H9 (cell line): ENCODE measurements at regions not wholly inside any gene's neighbourhood (a gene's known extent, or its start where the extent isn't known, plus 50 kb on each side); places are given as distances from the start of the nearest gene placed in this dataset.
A peak's percentile ranks its signal among the peaks of the same experiment; 100 is the strongest.

ENCODE experiments used
- DNase-seq: peaks from one replicate; pipeline ENCODE4 v3.0.0-alpha.2; 2017
- H2AFZ ChIP-seq: one replicate; pipeline ENCODE4 v1.6.1; 2013; ENCODE audit warnings: mild to moderate bottlenecking, low read length, control low read depth, moderate library complexity
- H2AK5ac ChIP-seq: 2 replicates; pipeline ENCODE4 v1.6.1; 2013; ENCODE audit warnings: low read length, control low read depth, mixed read lengths; ENCODE audit not compliant: insufficient read length
- H2BK120ac ChIP-seq: one replicate; pipeline ENCODE4 v1.6.1; 2013; ENCODE audit warnings: low read depth, mild to moderate bottlenecking, low read length, control low read depth, inconsistent platforms; ENCODE audit not compliant: poor library complexity, severe bottlenecking
- H2BK12ac ChIP-seq: 2 replicates; pipeline ENCODE4 v1.6.1; 2013; ENCODE audit warnings: low read length, control low read depth, mixed read lengths, low read depth; ENCODE audit not compliant: insufficient read length
- H2BK15ac ChIP-seq: 2 replicates; pipeline ENCODE4 v1.6.1; 2013; ENCODE audit warnings: low read depth, low read length, control low read depth
- H2BK20ac ChIP-seq: one replicate; pipeline ENCODE4 v1.6.1; 2013; ENCODE audit warnings: low read depth, mild to moderate bottlenecking, low read length, control low read depth, inconsistent platforms; ENCODE audit not compliant: poor library complexity, severe bottlenecking
- H2BK5ac ChIP-seq: 2 replicates; pipeline ENCODE4 v1.6.1; 2013; ENCODE audit warnings: low read length, control low read depth, mixed read lengths; ENCODE audit not compliant: insufficient read length
- H3K14ac ChIP-seq: 2 replicates; pipeline ENCODE4 v1.6.1; 2013; ENCODE audit warnings: low read length, control low read depth; ENCODE audit not compliant: insufficient read depth
- H3K18ac ChIP-seq: 2 replicates; pipeline ENCODE4 v1.6.1; 2013; ENCODE audit warnings: low read depth, mild to moderate bottlenecking, mixed read lengths, low read length, control low read depth; ENCODE audit not compliant: insufficient read length
- H3K23ac ChIP-seq: 2 replicates; pipeline ENCODE4 v1.6.1; 2013; ENCODE audit warnings: low read length, control low read depth, mixed read lengths, low read depth; ENCODE audit not compliant: insufficient read length
- H3K23me2 ChIP-seq: 2 replicates; pipeline ENCODE4 v1.6.1; 2013; ENCODE audit warnings: low read depth, mild to moderate bottlenecking, mixed read lengths, low read length, control low read depth; ENCODE audit not compliant: insufficient read length, poor library complexity, severe bottlenecking
- H3K27ac ChIP-seq: 2 replicates; pipeline ENCODE4 v1.5.1; 2013; ENCODE audit warnings: low read length, control low read depth, mixed read lengths, low read depth; ENCODE audit not compliant: insufficient read length
- H3K27me3 ChIP-seq: 2 replicates; pipeline ENCODE4 v1.6.1; 2013; ENCODE audit warnings: low read length, control low read depth, inconsistent platforms; ENCODE audit not compliant: insufficient read depth
- H3K4ac ChIP-seq: 2 replicates; pipeline ENCODE4 v1.6.1; 2013; ENCODE audit warnings: low read depth, mild to moderate bottlenecking, control low read depth, inconsistent platforms, low read length, moderate library complexity
- H3K4me1 ChIP-seq: 2 replicates; pipeline ENCODE4 v1.6.1; 2013; ENCODE audit warnings: low read length, control low read depth, inconsistent platforms; ENCODE audit not compliant: insufficient read depth
- H3K4me2 ChIP-seq: 2 replicates; pipeline ENCODE4 v1.6.1; 2013; ENCODE audit warnings: low read length, control low read depth, mixed read lengths; ENCODE audit not compliant: insufficient read length, insufficient read depth
- H3K56ac ChIP-seq: 2 replicates; pipeline ENCODE4 v1.6.1; 2013; ENCODE audit warnings: low read depth, mild to moderate bottlenecking, mixed read lengths, low read length, control low read depth; ENCODE audit not compliant: insufficient read length
- H3K79me1 ChIP-seq: 2 replicates; pipeline ENCODE4 v1.6.1; 2013; ENCODE audit warnings: low read depth, mild to moderate bottlenecking, moderate library complexity, low read length, control low read depth, inconsistent platforms; ENCODE audit not compliant: insufficient read depth, poor library complexity, severe bottlenecking
- H3K79me2 ChIP-seq: 2 replicates; pipeline ENCODE4 v1.6.1; 2013; ENCODE audit warnings: low read length, control low read depth, inconsistent platforms; ENCODE audit not compliant: insufficient read depth
- H3K9ac ChIP-seq: 2 replicates; pipeline ENCODE4 v1.6.1; 2013; ENCODE audit warnings: low read length, control low read depth, mixed read lengths; ENCODE audit not compliant: insufficient read length; ENCODE audit errors: extremely low read depth
- H3K9me3 ChIP-seq: one replicate; pipeline ENCODE4 v1.6.1; 2013; ENCODE audit warnings: low read depth, low read length, inconsistent platforms; ENCODE audit not compliant: control insufficient read depth
- H3T11ph ChIP-seq: one replicate; pipeline ENCODE4 v1.6.1; 2013; ENCODE audit warnings: mild to moderate bottlenecking, low read length, control low read depth, inconsistent platforms
- H4K20me1 ChIP-seq: one replicate; pipeline ENCODE4 v1.6.1; 2013; ENCODE audit not compliant: control insufficient read depth, insufficient read length, insufficient read depth
- H4K5ac ChIP-seq: 2 replicates; pipeline ENCODE4 v1.6.1; 2013; ENCODE audit warnings: low read depth, mild to moderate bottlenecking, mixed read lengths, low read length, control low read depth; ENCODE audit not compliant: insufficient read length
- H4K8ac ChIP-seq: replicated peaks from 2 replicates; pipeline ENCODE4 v1.6.1; 2013; ENCODE audit warnings: low read length, control low read depth, mixed read lengths, low read depth; ENCODE audit not compliant: insufficient read length
- H4K91ac ChIP-seq: 2 replicates; pipeline ENCODE4 v1.6.1; 2013; ENCODE audit warnings: low read depth, mild to moderate bottlenecking, moderate library complexity, mixed read lengths, low read length, control low read depth; ENCODE audit not compliant: insufficient read length
- H3K27ac Mint-ChIP-seq, 3 experiments: 2 replicates in 2 of 3; 3 replicates in 1 of 3; pipeline ENCODE4 v1.8.0; 2020 to 2021; ENCODE audit warnings: mixed read lengths in 3 of 3, mild to moderate bottlenecking in 1 of 3, moderate library complexity in 1 of 3
- H3K27me3 Mint-ChIP-seq: 2 replicates; pipeline ENCODE4 v1.8.0; 2021; ENCODE audit warnings: low read depth, mild to moderate bottlenecking, moderate library complexity, mixed read lengths
- H3K36me3 Mint-ChIP-seq, 3 experiments: 2 replicates in 2 of 3; 3 replicates in 1 of 3; pipeline ENCODE4 v1.8.0; 2020 to 2021; ENCODE audit warnings: low read depth in 3 of 3, mixed read lengths in 3 of 3; ENCODE audit not compliant: insufficient read depth in 1 of 3
- H3K4me1 Mint-ChIP-seq, 2 experiments: 2 replicates each; pipeline ENCODE4 v1.8.0; 2020; ENCODE audit warnings: mixed read lengths in 2 of 2
- H3K4me3 Mint-ChIP-seq, 2 experiments: 2 replicates in 1 of 2; 3 replicates in 1 of 2; pipeline ENCODE4 v1.8.0; 2020 to 2021; ENCODE audit warnings: mild to moderate bottlenecking in 2 of 2, mixed read lengths in 2 of 2, moderate library complexity in 1 of 2
- H3K9me3 Mint-ChIP-seq, 2 experiments: 2 replicates in 1 of 2; 3 replicates in 1 of 2; pipeline ENCODE4 v1.8.0; 2020; ENCODE audit warnings: mild to moderate bottlenecking in 2 of 2, mixed read lengths in 2 of 2, moderate library complexity in 1 of 2
- CTCF ChIP-seq: fragments of 200-600 bp; sonication (generic); conservative IDR thresholded peaks from 3 replicates; pipeline ENCODE4 v1.8.0; 2021; ENCODE audit warnings: antibody characterized with exemption, mild to moderate bottlenecking
- WGBS: extraction: QIAGEN DNeasy Blood & Tissue Kit; methylation state at CpG from one replicate; pipeline ENCODE4 v1.1.7; 2013; ENCODE audit warnings: missing lambda C conversion rate, low lambda C conversion rate, mixed read lengths; ENCODE audit not compliant: insufficient read length; ENCODE audit errors: extremely low coverage; 5-methylcytosine and 5-hydroxymethylcytosine counted together

GRCh38 chr17:77579131-77579530 lies 379.4 kb upstream of the TNRC6C start:
- no peak overlapping the region for H2AK5ac ChIP-seq
- H3K27ac Mint-ChIP-seq: peak overlapping the region in 1 of 3 experiments; percentile 93; a peak in 2 of 7 replicates
- H3K23me2 ChIP-seq: no peaks in the 10 kb centered on the region
- H3K4me3 Mint-ChIP-seq: no peak overlapping the region
- no peak overlapping the region for H3K14ac ChIP-seq
- no peak overlapping the region for H3K9ac ChIP-seq
- H3K27me3 ChIP-seq: no peaks in the 10 kb centered on the region
- no peak overlapping the region for H3K4me2 ChIP-seq
- no peaks in the 10 kb centered on the region for H3K9me3 Mint-ChIP-seq
- no peak overlapping the region for H2BK20ac ChIP-seq
- no peak overlapping the region for H2BK5ac ChIP-seq
- no peaks in the 10 kb centered on the region for H3K79me2 ChIP-seq
- H3K4ac ChIP-seq: no peak overlapping the region
- H2BK120ac ChIP-seq: no peak overlapping the region
- H3K27me3 Mint-ChIP-seq: peaks cover 16% of the 10 kb centered on the region
- H4K20me1 ChIP-seq: no peaks in the 10 kb centered on the region
- H3T11ph ChIP-seq: no peak overlapping the region
- H3K23ac ChIP-seq: no peak overlapping the region
- H3K56ac ChIP-seq: no peak overlapping the region
- TF ChIP-seq CTCF: no peak
- H3K18ac ChIP-seq: no peak overlapping the region
- H3K4me1 ChIP-seq: no peaks in the 10 kb centered on the region
- no peak overlapping the region for H4K91ac ChIP-seq
- DNase-seq: no peak
- H3K27ac ChIP-seq: no peak overlapping the region
- H4K5ac ChIP-seq: no peak overlapping the region
- no peaks in the 10 kb centered on the region for H3K36me3 Mint-ChIP-seq
- no CpG with 5 or more reads among the region's 9 CpGs for WGBS
- no peak overlapping the region for H2BK12ac ChIP-seq
- H3K79me1 ChIP-seq: no peaks in the 10 kb centered on the region
- H3K9me3 ChIP-seq: no peaks in the 10 kb centered on the region
- 0 out of 4 replicates have a peak, but pooled peaks cover 0 to 2% of the 10 kb centered on the region in 2 experiments for H3K4me1 Mint-ChIP-seq
- H2AFZ ChIP-seq: no peak overlapping the region
- no peak overlapping the region for H4K8ac ChIP-seq
- no peak overlapping the region for H2BK15ac ChIP-seq
